Suprapubic skin (tissue), 4 donors: ENCODE measurements at regions not wholly inside any gene's neighbourhood (a gene's known extent, or its start where the extent isn't known, plus 50 kb on each side); places are given as distances from the start of the nearest gene placed in this dataset.

Experiments used
- CTCF ChIP-seq, 2 donors: fragments of 200-600 bp in 1 of 2; fragments of 450-650 bp in 1 of 2; sonication (generic) in 1 of 2; IDR thresholded peaks; one replicate each; pipeline ENCODE4 v1.5.1; 2016 to 2019; ENCODE audit warnings: antibody characterized with exemption in 2 of 2, mild to moderate bottlenecking in 1 of 2, moderate library complexity in 1 of 2
- POLR2A ChIP-seq, 2 donors: fragments of 450-650 bp; IDR thresholded peaks; one replicate each; pipeline ENCODE4 v1.6.1; 2017; ENCODE audit warnings: antibody characterized with exemption in 2 of 2, mild to moderate bottlenecking in 2 of 2, moderate library complexity in 2 of 2
- POLR2AphosphoS5 ChIP-seq, 3 donors: sonication (generic); formaldehyde crosslinking; IDR thresholded peaks; one replicate each; pipeline ENCODE4 v1.6.1; 2017; ENCODE audit warnings: antibody characterized with exemption in 3 of 3

- TF ChIP-seq POLR2AphosphoS5 (IDR thresholded peaks at IDR 0.05) (no peak), CTCF (IDR thresholded peaks at IDR 0.05) (no peak), POLR2A (IDR thresholded peaks at IDR 0.05) (no peak)
These were observed 942.3 kb upstream of the PRKX start for GRCh38 chrX:4655743-4656142.
